ENCODE measurements at regions not wholly inside any gene's neighbourhood (a gene's known extent, or its start where the extent isn't known, plus 50 kb on each side); places are given as distances from the start of the nearest gene placed in this dataset.

- no peak overlapping the region for H3K4me3 ChIP-seq (ENCODE audit: low read depth, low read length)
Measured at GRCh38 chr11:116653206-116653605, 119.6 kb downstream of the BUD13 start.

DNA sequence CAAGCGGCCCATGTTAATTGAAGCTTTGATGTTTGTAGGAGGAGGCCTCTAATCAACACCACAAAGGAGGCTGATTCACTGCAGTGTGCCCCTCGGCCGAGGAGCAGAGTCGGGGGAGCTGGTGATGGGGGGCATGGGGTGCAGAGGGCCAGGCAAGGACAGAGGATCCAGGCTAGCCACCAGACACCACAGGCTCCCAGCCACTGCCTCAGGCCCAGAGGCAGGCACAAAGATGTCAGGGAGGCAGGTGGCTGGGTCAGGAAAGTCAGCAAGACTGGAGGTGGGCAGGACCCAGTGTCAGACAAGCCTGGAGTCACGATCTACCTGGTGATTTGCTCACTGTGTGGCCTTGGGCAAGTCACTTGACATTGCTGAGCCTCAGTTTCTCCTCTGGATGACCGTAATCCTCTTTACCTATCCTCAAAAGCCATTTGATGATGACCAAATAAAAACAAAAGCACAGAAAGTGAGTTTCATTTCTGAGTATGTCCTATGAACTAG lies 121.0 kb downstream of the BUD13 start:
- no peak overlapping the region for H3K4me3 ChIP-seq (ENCODE audit: low read depth, low read length)
- TF ChIP-seq, protein P1, sequence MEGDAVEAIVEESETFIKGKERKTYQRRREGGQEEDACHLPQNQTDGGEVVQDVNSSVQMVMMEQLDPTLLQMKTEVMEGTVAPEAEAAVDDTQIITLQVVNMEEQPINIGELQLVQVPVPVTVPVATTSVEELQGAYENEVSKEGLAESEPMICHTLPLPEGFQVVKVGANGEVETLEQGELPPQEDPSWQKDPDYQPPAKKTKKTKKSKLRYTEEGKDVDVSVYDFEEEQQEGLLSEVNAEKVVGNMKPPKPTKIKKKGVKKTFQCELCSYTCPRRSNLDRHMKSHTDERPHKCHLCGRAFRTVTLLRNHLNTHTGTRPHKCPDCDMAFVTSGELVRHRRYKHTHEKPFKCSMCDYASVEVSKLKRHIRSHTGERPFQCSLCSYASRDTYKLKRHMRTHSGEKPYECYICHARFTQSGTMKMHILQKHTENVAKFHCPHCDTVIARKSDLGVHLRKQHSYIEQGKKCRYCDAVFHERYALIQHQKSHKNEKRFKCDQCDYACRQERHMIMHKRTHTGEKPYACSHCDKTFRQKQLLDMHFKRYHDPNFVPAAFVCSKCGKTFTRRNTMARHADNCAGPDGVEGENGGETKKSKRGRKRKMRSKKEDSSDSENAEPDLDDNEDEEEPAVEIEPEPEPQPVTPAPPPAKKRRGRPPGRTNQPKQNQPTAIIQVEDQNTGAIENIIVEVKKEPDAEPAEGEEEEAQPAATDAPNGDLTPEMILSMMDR (IDR thresholded peaks at IDR 0.05; ENCODE audit: low read depth, low read length) = no peak

More at GRCh38 chr11:116653206-116653605, 119.6 kb downstream of the BUD13 start:
- TF ChIP-seq, protein P1 (IDR thresholded peaks at IDR 0.05; ENCODE audit: low read depth, low read length) = no peak

DNA sequence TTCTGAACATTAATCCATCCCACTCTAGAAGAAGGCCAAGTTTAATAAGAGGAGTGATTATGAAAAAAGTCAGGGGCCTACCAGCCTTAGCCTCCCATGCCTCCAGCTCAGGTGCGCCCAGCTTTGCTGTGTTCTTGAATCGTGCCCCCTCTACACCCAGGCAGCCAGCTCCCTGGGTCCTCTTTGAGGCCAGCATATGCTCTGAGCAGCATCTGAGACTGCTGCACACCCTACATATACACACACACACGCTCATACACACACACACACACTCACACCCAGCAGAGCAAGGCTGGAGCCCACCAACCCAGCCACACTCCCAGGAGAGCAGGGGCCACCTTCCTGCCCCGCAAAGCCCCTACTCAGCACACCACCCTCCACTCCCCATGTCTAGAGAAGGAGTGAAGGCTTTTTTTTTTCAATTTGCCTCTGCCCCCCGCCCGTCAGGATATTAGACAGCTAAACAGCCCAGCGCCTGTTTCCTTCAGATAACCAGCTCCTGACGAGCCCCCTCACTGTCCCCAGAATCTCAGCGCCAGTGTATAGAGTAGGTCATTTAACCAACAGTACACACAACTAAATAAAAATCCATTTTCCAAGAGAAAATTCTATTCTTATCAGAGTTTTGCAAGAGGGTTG lies 121.6 kb downstream of the BUD13 start:
- TF ChIP-seq, protein P1 (IDR thresholded peaks at IDR 0.05; ENCODE audit: low read depth, low read length) = no peak
- H3K4me3 ChIP-seq (ENCODE audit: low read depth, low read length) = no peak overlapping the region

GRCh38 chr11:116650052-116650451 lies 122.7 kb downstream of the BUD13 start:
- no peak overlapping the region for H3K4me3 ChIP-seq (ENCODE audit: low read depth, low read length)
- TF ChIP-seq, protein P1 (IDR thresholded peaks at IDR 0.05; ENCODE audit: low read depth, low read length) = no peak

GRCh38 chr11:116649268-116649667 lies 123.5 kb downstream of the BUD13 start:
- TF ChIP-seq, protein P1 (IDR thresholded peaks at IDR 0.05; ENCODE audit: low read depth, low read length) = no peak
- no peak overlapping the region for H3K4me3 ChIP-seq (ENCODE audit: low read depth, low read length)

DNA sequence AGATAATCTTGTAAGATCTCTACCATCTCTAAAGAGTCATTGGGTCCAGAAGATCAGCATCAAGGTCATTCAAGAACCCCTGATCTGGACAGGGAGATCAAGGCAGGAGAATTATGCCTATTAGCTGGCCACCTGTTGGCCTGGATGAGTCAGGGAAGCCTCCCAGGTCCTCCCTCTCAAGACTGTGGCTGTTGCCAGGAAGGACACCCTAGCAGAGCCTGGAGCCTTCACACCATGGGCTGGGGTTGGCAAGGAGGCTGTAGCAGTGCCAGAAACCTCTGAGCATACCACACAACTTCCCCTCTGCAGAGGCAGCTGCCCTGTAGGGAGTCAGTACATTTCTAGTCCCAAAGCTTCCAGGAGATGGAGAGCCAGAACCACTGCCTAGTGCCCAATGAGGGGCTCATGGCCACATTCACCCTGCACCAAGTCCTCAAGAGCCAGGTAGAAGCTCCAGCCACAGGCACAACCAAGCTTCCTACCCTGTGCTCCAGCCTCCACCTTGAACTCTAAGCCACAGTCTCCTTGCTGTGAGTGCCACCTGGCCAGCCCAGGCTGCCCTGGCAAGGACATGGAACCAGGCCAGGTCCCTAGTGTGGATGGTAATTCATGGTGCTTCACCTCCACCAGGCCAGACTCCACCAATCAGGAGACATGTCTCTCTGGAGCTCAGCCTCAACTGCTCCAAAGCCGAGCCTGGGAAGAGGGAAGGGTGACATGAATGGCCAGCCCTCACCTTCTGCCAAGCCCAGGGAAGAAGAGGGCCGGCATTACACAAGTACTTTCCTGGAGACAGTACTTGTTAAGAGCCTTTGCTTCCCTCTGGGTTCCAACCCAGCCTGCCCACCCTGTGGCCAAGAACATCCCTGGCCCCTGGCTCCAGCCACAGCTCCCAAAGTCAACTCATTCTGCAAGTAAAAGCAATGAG lies 124.3 kb downstream of the BUD13 start:
- TF ChIP-seq, protein P1 (IDR thresholded peaks at IDR 0.05; ENCODE audit: low read depth, low read length) = no peak
- no peak overlapping the region for H3K4me3 ChIP-seq (ENCODE audit: low read depth, low read length)
